K562 (cell line): ENCODE measurements at regions not wholly inside any gene's neighbourhood (a gene's known extent, or its start where the extent isn't known, plus 50 kb on each side); places are given as distances from the start of the nearest gene placed in this dataset.

Experiments used
- ATAC-seq: fragments of 200-7000 bp; cut with Tn5 transposase; 3 replicates; pipeline ENCODE4 v1.9.1; 2020; ENCODE audit warnings: moderate library complexity
- BruUV-seq: library from RNA; stranded (reverse); fragments of 400-500 nt; replicated peaks from 2 replicates; lab custom pipeline; 2021; lab: Mats Ljungman, UMichigan
- CTCF ChIA-PET: fragments of 300-600 bp; formaldehyde crosslinking; extraction: SDS; loops from one replicate; lab custom pipeline; 2021; ENCODE audit warnings: low intra/inter-chr PET ratio; lab: Yijun Ruan, JAX
- POLR2A ChIA-PET: fragments of 300-600, 350-650 bp; sonication (Branson Sonifier 250); formaldehyde crosslinking; extraction: SDS; loops from one replicate; lab custom pipeline; 2021; ENCODE audit warnings: antibody characterized with exemption, inconsistent platforms; lab: Yijun Ruan, JAX
- DNase-seq, 4 experiments: peaks; one replicate each; pipeline versions ENCODE4 v3.0.0 to v3.0.0-alpha.2; 2011 to 2018; ENCODE audit warnings: low spot score in 3 of 4, mixed read lengths in 3 of 4; ENCODE audit errors: extremely low read depth in 1 of 4
- FAIRE-seq: peaks from 2 replicates; lab custom pipeline; 2011; peaks lifted over from hg19 to GRCh38; lab: Jason Lieb, UNC
- H2AFZ ChIP-seq: 2 replicates; pipeline ENCODE4 v1.6.0; 2011; ENCODE audit warnings: low read depth, low read length, control low read depth, inconsistent platforms
- H3K27ac ChIP-seq: fragments of 200-600 bp; 3 replicates; pipeline ENCODE4 v1.8.0; 2011; ENCODE audit warnings: low read depth, mild to moderate bottlenecking, control low read depth, inconsistent platforms, low read length, moderate library complexity, mixed read lengths; ENCODE audit errors: extremely low read depth
- H3K27me3 ChIP-seq, 2 experiments: fragments of 300-600 bp in 1 of 2; 2 replicates in 1 of 2; 3 replicates in 1 of 2; pipeline versions ENCODE4 v1.6.0 to v1.8.0; 2011; ENCODE audit warnings: inconsistent platforms in 2 of 2, low read length in 2 of 2, mild to moderate bottlenecking in 1 of 2, mixed read lengths in 1 of 2, moderate library complexity in 1 of 2; ENCODE audit not compliant: control insufficient read depth in 2 of 2, insufficient read depth in 2 of 2
- H3K36me3 ChIP-seq: fragments of 300-600 bp; 3 replicates; pipeline ENCODE4 v1.8.0; 2011; ENCODE audit warnings: mild to moderate bottlenecking, low read length, inconsistent platforms; ENCODE audit not compliant: control insufficient read depth, insufficient read depth
- H3K4me1 ChIP-seq, 2 experiments: fragments of 200-600 bp in 1 of 2; replicated peaks in 1 of 2; 2 replicates in 1 of 2; 3 replicates in 1 of 2; pipeline versions ENCODE4 v1.5.1 to v1.8.0; 2011; ENCODE audit warnings: inconsistent platforms in 2 of 2, low read length in 2 of 2, mild to moderate bottlenecking in 1 of 2, mixed read lengths in 1 of 2, moderate library complexity in 1 of 2; ENCODE audit not compliant: control insufficient read depth in 2 of 2, insufficient read depth in 2 of 2
- H3K4me2 ChIP-seq: 2 replicates; pipeline ENCODE4 v1.6.1; 2011; ENCODE audit warnings: low read length, control low read depth, inconsistent platforms, mixed read lengths; ENCODE audit not compliant: insufficient read depth
- H3K4me3 ChIP-seq: fragments of 200-600 bp; sonication (generic), shearing (Covaris generic); 2 replicates; pipeline ENCODE4 v1.5.1; 2016; ENCODE audit warnings: control low read depth, inconsistent platforms
- H3K79me2 ChIP-seq: fragments of 200-600 bp; 3 replicates; pipeline ENCODE4 v1.8.0; 2011; ENCODE audit warnings: low read length, inconsistent platforms; ENCODE audit not compliant: control insufficient read depth, insufficient read depth
- H3K9ac ChIP-seq, 2 experiments: 2 replicates each; pipeline versions ENCODE4 v1.6.0 to v1.6.1; 2011; ENCODE audit warnings: low read depth in 2 of 2, low read length in 2 of 2, control low read depth in 1 of 2, inconsistent platforms in 1 of 2, mild to moderate bottlenecking in 1 of 2, mixed read lengths in 1 of 2; ENCODE audit not compliant: insufficient read depth in 1 of 2
- H3K9me1 ChIP-seq: one replicate; pipeline ENCODE4 v1.6.0; 2011; ENCODE audit warnings: inconsistent platforms, mild to moderate bottlenecking, low read length, moderate library complexity; ENCODE audit not compliant: control insufficient read depth, insufficient read depth
- H3K9me3 ChIP-seq: replicated peaks from 2 replicates; pipeline ENCODE4 v1.5.1; 2011; ENCODE audit warnings: low read depth, low read length, inconsistent platforms; ENCODE audit not compliant: control insufficient read depth, insufficient read depth
- H4K20me1 ChIP-seq: replicated peaks from 2 replicates; pipeline ENCODE4 v1.6.1; 2011; ENCODE audit warnings: low read length, inconsistent platforms, mixed read lengths; ENCODE audit not compliant: control insufficient read depth, insufficient read depth
- WGBS: fragments of 100-300 bp; shearing (Covaris generic); methylation state at CpG from one replicate; pipeline ENCODE4 v1.1.6; 2016; ENCODE audit warnings: low coverage, mixed read lengths; ENCODE audit not compliant: insufficient coverage; ENCODE audit errors: missing lambda C conversion rate; 5-methylcytosine and 5-hydroxymethylcytosine counted together
- in situ Hi-C: fragments of 300-500 bp; cut with MboI; formaldehyde crosslinking; loops from 4 replicates; pipeline ENCODE4 v1.15.0; 2018; ENCODE audit warnings: inconsistent platforms, mixed read lengths
- intact Hi-C: fragments of 100-400 bp; cut with micrococcal nuclease; formaldehyde crosslinking; loops from 2 replicates; pipeline ENCODE4 v1.14.2; 2022
- TF ChIP-seq, protein P1 (sequence below): IDR thresholded peaks from 2 replicates; pipeline ENCODE4 v1.6.1; 2011; ENCODE audit warnings: borderline replicate concordance, low read depth, mild to moderate bottlenecking, moderate library complexity, low read length; ENCODE audit not compliant: insufficient read depth, poor library complexity, severe bottlenecking
- TF ChIP-seq, protein P2 (sequence below), 2 experiments: fragments of 450-650 bp in 1 of 2; sonication (generic) in 1 of 2; formaldehyde crosslinking in 1 of 2; IDR thresholded peaks in 1 of 2; conservative IDR thresholded peaks in 1 of 2; 2 replicates each; pipeline versions ENCODE4 v1.6.1 to v1.8.1; 2016 to 2023; ENCODE audit warnings: mild to moderate bottlenecking in 2 of 2, moderate library complexity in 2 of 2, inconsistent platforms in 1 of 2, missing genetic modification reagents in 1 of 2

DNA sequence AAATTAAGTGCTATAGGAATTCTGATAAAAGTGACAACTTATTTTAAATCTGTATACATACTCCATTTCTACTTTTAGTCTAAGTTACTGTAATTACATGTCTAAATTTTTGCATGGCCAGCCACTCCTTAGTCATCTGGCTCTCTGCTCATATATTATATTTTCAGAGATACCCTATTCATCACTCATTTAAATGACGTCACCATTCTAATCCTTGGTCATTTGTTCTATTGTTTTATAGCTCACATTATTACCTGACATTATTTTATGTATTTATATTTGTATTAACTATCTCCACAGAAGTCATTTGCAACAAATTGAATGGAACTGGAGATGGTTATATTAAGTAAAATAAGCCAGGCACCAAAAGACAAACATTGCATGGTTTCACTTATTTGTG, 179.6 kb upstream of the CXorf51A start:
- H3K4me3 ChIP-seq: no peak overlapping the region
- intact Hi-C loops: no loop called here
- H3K9me3 ChIP-seq: no peaks in the 10 kb centered on the region
- no peaks in the 10 kb centered on the region for H3K27me3 ChIP-seq
- no peaks in the 10 kb centered on the region for H3K36me3 ChIP-seq
- H3K4me2 ChIP-seq: no peak overlapping the region
- FAIRE-seq: no peak
- POLR2A ChIA-PET: no interaction called here
- H3K9ac ChIP-seq: no peak overlapping the region
- WGBS: 0% methylated on average over 1 of the region's 1 CpG
- H3K4me1 ChIP-seq: no peaks in the 10 kb centered on the region
- no peak for ATAC-seq
- TF ChIP-seq, protein P1, sequence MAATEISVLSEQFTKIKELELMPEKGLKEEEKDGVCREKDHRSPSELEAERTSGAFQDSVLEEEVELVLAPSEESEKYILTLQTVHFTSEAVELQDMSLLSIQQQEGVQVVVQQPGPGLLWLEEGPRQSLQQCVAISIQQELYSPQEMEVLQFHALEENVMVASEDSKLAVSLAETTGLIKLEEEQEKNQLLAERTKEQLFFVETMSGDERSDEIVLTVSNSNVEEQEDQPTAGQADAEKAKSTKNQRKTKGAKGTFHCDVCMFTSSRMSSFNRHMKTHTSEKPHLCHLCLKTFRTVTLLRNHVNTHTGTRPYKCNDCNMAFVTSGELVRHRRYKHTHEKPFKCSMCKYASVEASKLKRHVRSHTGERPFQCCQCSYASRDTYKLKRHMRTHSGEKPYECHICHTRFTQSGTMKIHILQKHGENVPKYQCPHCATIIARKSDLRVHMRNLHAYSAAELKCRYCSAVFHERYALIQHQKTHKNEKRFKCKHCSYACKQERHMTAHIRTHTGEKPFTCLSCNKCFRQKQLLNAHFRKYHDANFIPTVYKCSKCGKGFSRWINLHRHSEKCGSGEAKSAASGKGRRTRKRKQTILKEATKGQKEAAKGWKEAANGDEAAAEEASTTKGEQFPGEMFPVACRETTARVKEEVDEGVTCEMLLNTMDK: no peak
- TF ChIP-seq, protein P2, sequence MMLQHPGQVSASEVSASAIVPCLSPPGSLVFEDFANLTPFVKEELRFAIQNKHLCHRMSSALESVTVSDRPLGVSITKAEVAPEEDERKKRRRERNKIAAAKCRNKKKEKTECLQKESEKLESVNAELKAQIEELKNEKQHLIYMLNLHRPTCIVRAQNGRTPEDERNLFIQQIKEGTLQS (IDR thresholded peaks at IDR 0.05): peak; percentile 27; the same call in 1 of the 2 replicates
- TF ChIP-seq, protein P2 (CRISPR knock-in tag; conservative IDR thresholded peaks at IDR 0.05): no peak
- no TSS peak for BruUV-seq
- no peak overlapping the region for H3K27ac ChIP-seq
- no peaks in the 10 kb centered on the region for H3K79me2 ChIP-seq
- no peaks in the 10 kb centered on the region for H4K20me1 ChIP-seq
- no peak overlapping the region for H2AFZ ChIP-seq
- DNase-seq: no peak
- CTCF ChIA-PET: no interaction called here
- in situ Hi-C loops: no loop called here
- H3K9me1 ChIP-seq: no peaks in the 10 kb centered on the region
